Ishikawa (cell line): ENCODE measurements at regions not wholly inside any gene's neighbourhood (a gene's known extent, or its start where the extent isn't known, plus 50 kb on each side); places are given as distances from the start of the nearest gene placed in this dataset.

Experiments used
- CEBPB ChIP-seq: IDR thresholded peaks from 2 replicates; pipeline ENCODE4 v1.6.1; 2012
- CREB1 ChIP-seq: IDR thresholded peaks from 2 replicates; pipeline ENCODE4 v1.6.1; 2012; ENCODE audit warnings: low read depth
- EGR1 ChIP-seq: IDR thresholded peaks from 2 replicates; pipeline ENCODE4 v1.6.1; 2012
- EP300 ChIP-seq: IDR thresholded peaks from 2 replicates; pipeline ENCODE4 v1.6.1; 2012; ENCODE audit warnings: borderline replicate concordance
- FOXM1 ChIP-seq: IDR thresholded peaks from 2 replicates; pipeline ENCODE4 v1.6.1; 2012; ENCODE audit warnings: low read depth, borderline replicate concordance
- MAX ChIP-seq: IDR thresholded peaks from 2 replicates; pipeline ENCODE4 v1.6.1; 2012
- NFIC ChIP-seq: IDR thresholded peaks from 2 replicates; pipeline ENCODE4 v1.6.1; 2012
- RAD21 ChIP-seq: IDR thresholded peaks from 2 replicates; pipeline ENCODE4 v1.6.1; 2012; ENCODE audit warnings: low read depth
- REST ChIP-seq: IDR thresholded peaks from 2 replicates; pipeline ENCODE4 v1.6.1; 2012; ENCODE audit warnings: low read depth, mild to moderate bottlenecking
- TAF1 ChIP-seq: IDR thresholded peaks from 2 replicates; pipeline ENCODE4 v1.6.1; 2012; ENCODE audit warnings: low read depth, mild to moderate bottlenecking
- TCF12 ChIP-seq: IDR thresholded peaks from 2 replicates; pipeline ENCODE4 v1.6.1; 2012; ENCODE audit warnings: low read depth
- TEAD4 ChIP-seq: IDR thresholded peaks from 2 replicates; pipeline ENCODE4 v1.6.1; 2012
- USF1 ChIP-seq: IDR thresholded peaks from 2 replicates; pipeline ENCODE4 v1.6.1; 2012
- YY1 ChIP-seq: IDR thresholded peaks from 2 replicates; pipeline ENCODE4 v1.6.1; 2012; ENCODE audit warnings: low read depth
- ZBTB7A ChIP-seq: IDR thresholded peaks from 2 replicates; pipeline ENCODE4 v1.6.1; 2012; ENCODE audit warnings: low read depth

GRCh38 chr2:154507186-154507585 lies 191.3 kb upstream of the KCNJ3 start:
- no peak for TF ChIP-seq FOXM1
- TF ChIP-seq RAD21: no peak
- no peak for TF ChIP-seq YY1
- TF ChIP-seq ZBTB7A: no peak
- TF ChIP-seq MAX: no peak
- TF ChIP-seq NFIC: no peak
- TF ChIP-seq USF1: no peak
- no peak for TF ChIP-seq TAF1
- TF ChIP-seq REST: no peak
- TF ChIP-seq CEBPB: no peak
- TF ChIP-seq CREB1: no peak
- TF ChIP-seq TCF12: no peak
- no peak for TF ChIP-seq EGR1
- no peak for TF ChIP-seq TEAD4
- TF ChIP-seq EP300: no peak

- TF ChIP-seq TEAD4 (no peak), REST (no peak), NFIC (no peak)
These were observed 179.6 kb upstream of the KCNJ3 start for GRCh38 chr2:154518872-154519271.

- no peak for TF ChIP-seq CEBPB
- TF ChIP-seq REST: no peak
These were observed 172.3 kb upstream of the KCNJ3 start for GRCh38 chr2:154526234-154526633.

GRCh38 chr2:154527962-154528361 lies 170.5 kb upstream of the KCNJ3 start:
- TF ChIP-seq RAD21 (no peak), ZBTB7A (no peak), CREB1 (no peak), NFIC (no peak), YY1 (no peak), REST (no peak), TAF1 (no peak), CEBPB (no peak), EGR1 (no peak)

GRCh38 chr2:154532004-154532403 lies 166.5 kb upstream of the KCNJ3 start:
- TF ChIP-seq YY1 (no peak), TEAD4 (no peak), RAD21 (no peak), TCF12 (no peak), EP300 (no peak), ZBTB7A (no peak), CEBPB (no peak), USF1 (no peak), MAX (no peak), CREB1 (no peak), REST (no peak), TAF1 (no peak), EGR1 (no peak), NFIC (no peak), FOXM1 (no peak)
